ENCODE measurements at regions not wholly inside any gene's neighbourhood (a gene's known extent, or its start where the extent isn't known, plus 50 kb on each side); places are given as distances from the start of the nearest gene placed in this dataset.

- no peak for DNase-seq (ENCODE audit: low spot score in 2 of 2)
- H3K4me3 ChIP-seq, result no peak overlapping the region
- no peaks in the 10 kb centered on the region for H3K36me3 ChIP-seq
- no peak overlapping the region for H3K27ac ChIP-seq
- no peak for TF ChIP-seq CTCF (IDR thresholded peaks at IDR 0.05)
- H3K9me3 ChIP-seq, result no peaks in the 10 kb centered on the region
- no peaks in the 10 kb centered on the region for H3K27me3 ChIP-seq
- H3K4me1 ChIP-seq, result no peaks in the 10 kb centered on the region
- intact Hi-C loops (cut with DNase I), result no loop called here
These were observed 69.8 kb downstream of the CD83 start for GRCh38 chr6:14187406-14187805.

GRCh38 chr6:14189074-14189473 is 71.5 kb downstream of the CD83 start:
- no peaks in the 10 kb centered on the region for H3K27me3 ChIP-seq
- no peak for DNase-seq (ENCODE audit: low spot score in 2 of 2)
- H3K27ac ChIP-seq, result no peak overlapping the region
- TF ChIP-seq CTCF (IDR thresholded peaks at IDR 0.05), result no peak
- H3K4me1 ChIP-seq, result no peaks in the 10 kb centered on the region
- no peak overlapping the region for H3K4me3 ChIP-seq
- H3K9me3 ChIP-seq, result no peaks in the 10 kb centered on the region
- no peaks in the 10 kb centered on the region for H3K36me3 ChIP-seq
- intact Hi-C loops (cut with DNase I), result no loop called here

- no peaks in the 10 kb centered on the region for H3K27me3 ChIP-seq
- no peaks in the 10 kb centered on the region for H3K4me1 ChIP-seq
- intact Hi-C loops (cut with DNase I), result no loop called here
- H3K27ac ChIP-seq, result no peak overlapping the region
- H3K9me3 ChIP-seq, result no peaks in the 10 kb centered on the region
- no peak for TF ChIP-seq CTCF (IDR thresholded peaks at IDR 0.05)
- H3K4me3 ChIP-seq, result no peak overlapping the region
- H3K36me3 ChIP-seq, result no peaks in the 10 kb centered on the region
- no peak for DNase-seq (ENCODE audit: low spot score in 2 of 2)
These were observed 72.8 kb downstream of the CD83 start for GRCh38 chr6:14190191-14190928.

- Histone ChIP-seq H3K36me3 (no peaks in the 10 kb centered on the region), H3K4me3 (no peak overlapping the region), H3K27me3 (no peaks in the 10 kb centered on the region), H3K4me1 (no peaks in the 10 kb centered on the region), H3K27ac (no peak overlapping the region), H3K9me3 (no peaks in the 10 kb centered on the region)
- DNase-seq (ENCODE audit: low spot score in 2 of 2), result no peak
- intact Hi-C loops (cut with DNase I), result no loop called here
- no peak for TF ChIP-seq CTCF (IDR thresholded peaks at IDR 0.05)
These were observed 73.3 kb downstream of the CD83 start for GRCh38 chr6:14190929-14191224.

GRCh38 chr6:14191761-14192160 is 74.2 kb downstream of the CD83 start:
- Histone ChIP-seq H3K4me1 (no peaks in the 10 kb centered on the region), H3K36me3 (no peaks in the 10 kb centered on the region), H3K4me3 (no peak overlapping the region), H3K27ac (no peak overlapping the region), H3K27me3 (no peaks in the 10 kb centered on the region), H3K9me3 (no peaks in the 10 kb centered on the region)
- DNase-seq (ENCODE audit: low spot score in 2 of 2), result no peak
- intact Hi-C loops (cut with DNase I), result no loop called here
- TF ChIP-seq CTCF (IDR thresholded peaks at IDR 0.05), result no peak
